HAP-1 (cell line): ENCODE measurements at regions not wholly inside any gene's neighbourhood (a gene's known extent, or its start where the extent isn't known, plus 50 kb on each side); places are given as distances from the start of the nearest gene placed in this dataset.
"Not testable (repeated sequence)": the region's sequence is repeated elsewhere in the genome, so short reads cannot be mapped to it uniquely, and the experiment has no call there.

Experiments
- DNase-seq, 2 experiments: peaks; one replicate each; pipeline ENCODE4 v3.0.0-alpha.2; 2016 to 2020; ENCODE audit warnings: low spot score in 2 of 2
- H3K27me3 ChIP-seq: fragments of 250-450 bp; sonication (Bioruptor Pico); 2 replicates; pipeline ENCODE4 v1.5.1; 2020; ENCODE audit warnings: low read depth, mild to moderate bottlenecking, moderate library complexity
- H3K36me3 ChIP-seq: fragments of 250-450 bp; sonication (Bioruptor Pico); replicated peaks from 2 replicates; pipeline ENCODE4 v1.5.1; 2020; ENCODE audit warnings: mild to moderate bottlenecking
- H3K4me1 ChIP-seq: fragments of 250-450 bp; sonication (Bioruptor Pico); 2 replicates; pipeline ENCODE4 v1.5.1; 2020; ENCODE audit warnings: mild to moderate bottlenecking
- H3K4me3 ChIP-seq: fragments of 250-450 bp; sonication (Bioruptor Pico); 2 replicates; pipeline ENCODE4 v1.5.1; 2020; ENCODE audit warnings: mild to moderate bottlenecking, moderate library complexity
- H3K9me3 ChIP-seq: fragments of 250-450 bp; sonication (Bioruptor Pico); 2 replicates; pipeline ENCODE4 v1.5.1; 2020; ENCODE audit warnings: mild to moderate bottlenecking, moderate library complexity
- in situ Hi-C: fragments of 300-500 bp; cut with MboI; formaldehyde crosslinking; loops from 3 replicates; pipeline ENCODE4 v1.14.3; 2020; ENCODE audit warnings: low sequenced_read_pairs, inconsistent platforms, mixed read lengths

GRCh38 chr4:14348506-14348905 lies 653.8 kb upstream of the CPEB2 start:
- DNase-seq, result no peak
- Histone ChIP-seq H3K9me3 (no peaks in the 10 kb centered on the region), H3K27me3 (no peaks in the 10 kb centered on the region), H3K4me1 (no peaks in the 10 kb centered on the region), H3K4me3 (no peak overlapping the region), H3K36me3 (no peaks in the 10 kb centered on the region)
- in situ Hi-C loops, result no loop called here

- H3K36me3 ChIP-seq, H3K27me3 ChIP-seq, in situ Hi-C loops, H3K4me3 ChIP-seq, H3K9me3 ChIP-seq, H3K4me1 ChIP-seq, DNase-seq: not testable (repeated sequence)
These were observed 643.6 kb upstream of the CPEB2 start for GRCh38 chr4:14358544-14359160.

DNA sequence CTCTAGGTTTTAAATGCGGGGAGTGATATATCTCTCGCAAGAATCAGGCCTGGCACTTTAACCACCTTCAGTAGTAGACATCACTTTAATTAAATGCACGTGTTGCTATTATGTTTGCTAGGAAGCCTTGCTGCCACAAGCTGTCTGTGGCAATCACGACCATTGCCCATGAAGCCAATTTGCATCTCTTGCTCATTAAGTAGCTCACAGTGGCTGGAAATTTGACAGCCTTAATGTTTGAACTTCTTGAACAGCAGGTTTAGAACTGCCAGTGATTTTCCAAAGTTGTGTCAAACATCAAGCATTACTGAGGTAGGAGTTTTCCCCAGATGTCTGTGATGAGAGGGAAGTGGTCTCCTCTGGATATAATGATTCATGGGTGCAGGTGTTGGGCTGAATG lies 642.3 kb upstream of the CPEB2 start:
- in situ Hi-C loops, result no loop called here
- no peaks in the 10 kb centered on the region for H3K36me3 ChIP-seq
- no peaks in the 10 kb centered on the region for H3K4me1 ChIP-seq
- no peaks in the 10 kb centered on the region for H3K9me3 ChIP-seq
- H3K4me3 ChIP-seq, result no peak overlapping the region
- H3K27me3 ChIP-seq, result no peaks in the 10 kb centered on the region
- no peak for DNase-seq

DNA sequence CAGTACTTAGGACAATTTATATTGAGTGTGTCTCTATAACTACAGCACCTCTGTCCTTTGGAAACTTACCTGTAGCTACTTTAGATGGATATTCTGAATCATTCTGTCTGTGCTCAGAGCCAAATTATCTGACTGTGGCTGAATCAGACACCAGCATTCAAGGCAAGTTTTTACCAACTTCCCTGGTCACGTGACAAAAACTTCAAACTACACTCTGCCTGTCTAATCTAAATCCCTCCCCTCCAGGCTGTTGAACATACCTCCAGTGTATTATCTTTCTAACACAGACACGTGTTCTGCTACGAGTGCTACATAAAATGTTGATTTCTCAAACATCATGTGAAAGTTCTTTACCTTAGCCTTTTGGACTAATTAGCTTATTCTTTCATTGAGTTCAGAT lies 641.2 kb upstream of the CPEB2 start:
- DNase-seq, result no peak
- no peaks in the 10 kb centered on the region for H3K27me3 ChIP-seq
- H3K36me3 ChIP-seq, result no peaks in the 10 kb centered on the region
- in situ Hi-C loops, result no loop called here
- H3K9me3 ChIP-seq, result no peaks in the 10 kb centered on the region
- no peaks in the 10 kb centered on the region for H3K4me1 ChIP-seq
- H3K4me3 ChIP-seq, result no peak overlapping the region

DNA sequence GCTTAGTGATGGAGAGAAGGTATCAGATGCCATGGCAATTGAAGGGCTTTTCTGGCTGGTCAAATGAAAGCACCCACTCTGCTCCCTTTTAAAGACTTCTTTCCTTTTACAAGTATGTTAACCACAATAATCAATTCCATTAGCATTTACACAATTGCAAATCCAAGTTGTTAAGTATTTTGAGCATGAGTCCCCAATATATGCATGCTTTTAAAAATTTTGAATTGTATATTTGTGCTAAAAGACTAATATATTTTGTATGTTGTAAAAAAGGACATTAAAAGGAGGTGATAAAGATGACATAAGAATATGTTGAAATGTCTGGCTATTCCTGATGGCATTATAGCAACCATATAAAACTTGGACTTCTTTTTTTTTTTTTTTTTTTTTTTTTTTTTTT lies 639.9 kb upstream of the CPEB2 start:
- in situ Hi-C loops, result no loop called here
- no peak for DNase-seq
- H3K9me3 ChIP-seq, result no peaks in the 10 kb centered on the region

DNA sequence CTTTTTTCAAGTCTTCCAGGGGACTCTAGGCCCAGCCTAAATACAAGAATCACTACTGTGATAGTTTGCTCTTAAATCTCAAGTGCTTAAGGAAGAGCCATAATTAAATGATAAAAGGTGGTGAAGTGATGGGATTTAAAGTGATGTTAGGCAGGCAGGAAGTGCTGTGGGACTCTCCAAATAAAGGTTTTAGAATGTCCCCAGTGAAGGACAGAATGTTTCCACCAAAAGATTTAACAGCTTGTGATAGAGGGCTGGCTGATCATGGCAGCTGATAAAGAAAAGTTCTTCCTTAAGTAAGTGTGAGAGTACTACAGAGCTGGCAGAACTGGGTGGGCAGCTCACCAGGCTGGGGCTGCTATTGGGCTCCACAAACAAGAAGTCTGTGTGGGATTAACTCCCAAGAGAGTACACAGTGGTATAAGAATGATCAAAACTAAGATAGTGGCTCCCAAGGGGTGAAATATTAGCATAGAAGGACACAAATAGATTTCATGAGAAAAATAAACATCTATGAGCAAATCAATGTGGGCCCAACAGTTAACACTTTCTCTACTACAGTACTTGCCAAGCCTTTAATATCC lies 637.2 kb upstream of the CPEB2 start:
- no peaks in the 10 kb centered on the region for H3K36me3 ChIP-seq
- no peaks in the 10 kb centered on the region for H3K4me1 ChIP-seq
- DNase-seq, result no peak
- in situ Hi-C loops, result no loop called here
- no peaks in the 10 kb centered on the region for H3K27me3 ChIP-seq
- H3K4me3 ChIP-seq, result no peak overlapping the region
- no peaks in the 10 kb centered on the region for H3K9me3 ChIP-seq

More for the DNA sequence above, 639.9 kb upstream of the CPEB2 start:
- H3K4me3 ChIP-seq, result no peak overlapping the region
- H3K36me3 ChIP-seq, result no peaks in the 10 kb centered on the region
- H3K27me3 ChIP-seq, result no peaks in the 10 kb centered on the region
- H3K4me1 ChIP-seq, result no peaks in the 10 kb centered on the region

DNA sequence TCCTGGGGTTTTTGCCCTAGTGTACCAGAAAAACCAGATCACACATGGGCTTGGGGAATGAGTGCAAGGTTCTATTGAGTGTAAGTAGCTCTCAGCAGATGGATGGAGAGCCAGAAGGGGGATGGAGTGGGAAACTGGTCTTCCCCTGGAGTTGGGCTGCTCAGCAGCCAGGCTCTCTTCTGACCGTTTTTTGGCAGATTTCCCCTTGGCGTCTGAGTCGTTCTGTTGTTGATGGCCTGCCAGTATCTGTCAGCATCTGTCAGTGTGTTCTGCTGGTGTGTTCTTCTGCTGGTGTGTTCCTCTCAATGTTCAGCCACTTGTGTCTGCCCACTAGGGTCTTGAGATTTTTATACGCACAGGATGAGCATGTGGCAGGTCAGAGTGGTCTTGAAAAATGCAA lies 633.9 kb upstream of the CPEB2 start:
- H3K9me3 ChIP-seq, result no peaks in the 10 kb centered on the region

DNA sequence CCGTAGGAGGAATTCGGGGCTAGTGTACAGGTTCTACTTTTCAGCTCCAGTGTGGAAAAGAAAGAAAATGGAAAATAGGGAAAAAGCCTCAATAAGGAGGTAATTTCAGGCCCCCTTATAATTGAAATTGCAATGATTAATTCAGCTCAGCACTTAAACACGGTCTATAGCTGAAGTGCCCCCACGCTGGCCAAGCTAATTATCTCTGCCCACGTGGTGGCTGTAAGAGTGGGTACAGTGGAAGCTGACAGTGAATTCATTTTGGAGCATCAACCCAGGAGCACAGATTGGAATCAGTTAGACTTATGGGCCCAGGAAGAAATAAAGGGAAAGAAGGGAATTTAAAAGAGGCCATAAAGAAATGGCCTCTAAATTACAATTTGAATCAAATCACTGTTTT lies 631.1 kb upstream of the CPEB2 start:
- no peak for DNase-seq
- in situ Hi-C loops, result no loop called here
- no peaks in the 10 kb centered on the region for H3K9me3 ChIP-seq

More for the DNA sequence above, 633.9 kb upstream of the CPEB2 start:
- Histone ChIP-seq H3K4me3 (no peak overlapping the region), H3K36me3 (no peaks in the 10 kb centered on the region), H3K27me3 (no peaks in the 10 kb centered on the region), H3K4me1 (no peaks in the 10 kb centered on the region)
- in situ Hi-C loops, result no loop called here
- no peak for DNase-seq

DNA sequence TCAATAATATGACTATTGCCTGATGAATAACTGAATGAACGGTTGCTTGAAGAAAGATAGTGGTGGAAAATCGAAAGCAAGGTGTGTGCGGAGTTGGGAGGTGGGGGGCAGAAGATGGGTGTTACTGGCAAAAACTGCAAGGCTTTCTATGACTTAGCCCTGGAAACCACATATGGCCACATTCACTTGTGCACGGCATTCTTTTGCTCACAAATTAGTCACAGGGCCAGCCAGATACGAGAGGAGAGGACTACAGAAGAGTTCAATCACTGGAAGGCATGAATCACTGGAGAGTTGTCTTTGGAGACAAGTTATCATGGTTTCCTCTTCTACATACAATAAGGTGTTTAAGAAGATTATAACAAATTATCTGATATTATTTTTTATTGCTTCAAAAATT lies 626.5 kb upstream of the CPEB2 start:
- no peak for DNase-seq
- in situ Hi-C loops, result no loop called here
- Histone ChIP-seq H3K4me3 (no peak overlapping the region), H3K9me3 (no peaks in the 10 kb centered on the region), H3K27me3 (no peaks in the 10 kb centered on the region), H3K36me3 (no peaks in the 10 kb centered on the region), H3K4me1 (no peaks in the 10 kb centered on the region)

More for the DNA sequence above, 631.1 kb upstream of the CPEB2 start:
- Histone ChIP-seq H3K36me3 (no peaks in the 10 kb centered on the region), H3K27me3 (no peaks in the 10 kb centered on the region), H3K4me1 (no peaks in the 10 kb centered on the region), H3K4me3 (no peak overlapping the region)

- H3K4me3 ChIP-seq, result no peak overlapping the region
- no peaks in the 10 kb centered on the region for H3K27me3 ChIP-seq
- no peaks in the 10 kb centered on the region for H3K4me1 ChIP-seq
- H3K9me3 ChIP-seq, result no peaks in the 10 kb centered on the region
- H3K36me3 ChIP-seq, result no peaks in the 10 kb centered on the region
- DNase-seq, result no peak
- in situ Hi-C loops, result no loop called here
These were observed 623.1 kb upstream of the CPEB2 start for GRCh38 chr4:14379183-14379582.

DNA sequence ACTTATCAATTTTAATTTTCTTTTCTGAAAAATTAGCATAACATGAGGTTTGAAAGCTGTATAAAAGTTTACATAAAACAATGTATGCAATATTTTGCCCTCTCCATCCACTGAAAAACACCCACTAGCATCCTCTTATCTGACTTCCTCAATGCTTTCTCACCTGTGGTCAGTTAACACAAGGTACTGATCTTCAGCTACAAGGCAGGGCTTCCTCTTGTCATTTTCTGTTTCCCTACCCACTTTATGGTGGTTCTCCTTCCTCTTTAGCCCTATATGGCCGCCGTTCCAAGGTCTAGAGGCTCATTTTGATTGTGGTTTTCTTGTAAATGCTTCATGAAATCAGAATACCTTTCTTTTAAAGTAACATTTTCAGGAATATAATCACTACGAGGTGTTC lies 618.6 kb upstream of the CPEB2 start:
- Histone ChIP-seq H3K4me1 (no peaks in the 10 kb centered on the region), H3K9me3 (no peaks in the 10 kb centered on the region), H3K27me3 (no peaks in the 10 kb centered on the region), H3K36me3 (no peaks in the 10 kb centered on the region), H3K4me3 (no peak overlapping the region)
- in situ Hi-C loops, result no loop called here
- no peak for DNase-seq

GRCh38 chr4:14384824-14385223 lies 617.5 kb upstream of the CPEB2 start:
- in situ Hi-C loops, result no loop called here
- no peak for DNase-seq
- H3K36me3 ChIP-seq, result no peaks in the 10 kb centered on the region
- H3K9me3 ChIP-seq, result no peaks in the 10 kb centered on the region
- no peaks in the 10 kb centered on the region for H3K4me1 ChIP-seq
- H3K27me3 ChIP-seq, result no peaks in the 10 kb centered on the region
- H3K4me3 ChIP-seq, result no peak overlapping the region

DNA sequence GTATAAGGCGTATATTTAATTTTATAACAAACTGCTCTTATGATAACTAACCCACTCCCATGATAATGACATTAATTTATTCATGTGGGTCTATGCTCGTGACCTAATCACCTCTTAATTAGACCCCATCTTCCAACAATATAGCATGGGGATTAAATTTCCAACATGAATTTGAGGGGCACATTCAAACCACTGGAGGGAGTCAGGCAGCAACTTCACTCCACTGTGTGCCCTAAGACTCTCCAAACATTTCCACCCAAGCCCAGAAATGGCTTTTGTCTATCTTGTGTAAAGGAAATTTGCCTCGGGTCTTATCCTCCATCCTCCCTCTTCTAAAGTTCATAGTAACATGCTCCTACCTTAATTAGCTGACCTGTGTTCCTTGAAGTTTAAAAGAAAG lies 616.1 kb upstream of the CPEB2 start:
- in situ Hi-C loops, result no loop called here
- H3K4me3 ChIP-seq, result no peak overlapping the region
- no peaks in the 10 kb centered on the region for H3K36me3 ChIP-seq

DNA sequence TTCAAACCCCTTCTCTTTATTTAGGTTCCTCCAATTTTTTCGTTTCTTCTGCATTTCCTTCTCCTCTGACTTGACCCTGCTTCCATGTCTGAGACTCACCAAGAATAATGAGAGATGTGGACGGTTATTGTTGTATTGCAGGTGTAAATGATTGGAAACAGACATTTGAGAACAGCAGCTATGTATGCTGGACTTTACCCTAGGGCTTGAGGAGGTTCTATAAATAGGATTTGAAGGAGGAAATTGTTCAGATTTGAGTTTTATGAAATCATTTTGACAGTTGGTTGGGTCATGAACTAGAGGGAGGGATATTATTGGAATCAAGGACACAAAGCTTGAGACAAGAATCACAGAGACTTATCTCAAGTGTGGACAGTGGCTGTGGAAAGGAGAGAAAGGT lies 614.6 kb upstream of the CPEB2 start:
- Histone ChIP-seq H3K4me3 (no peak overlapping the region), H3K4me1 (no peaks in the 10 kb centered on the region), H3K9me3 (no peaks in the 10 kb centered on the region), H3K27me3 (no peaks in the 10 kb centered on the region), H3K36me3 (no peaks in the 10 kb centered on the region)
- in situ Hi-C loops, result no loop called here
- no peak for DNase-seq

More for the DNA sequence above, 616.1 kb upstream of the CPEB2 start:
- no peak for DNase-seq
- H3K27me3 ChIP-seq, result no peaks in the 10 kb centered on the region
- no peaks in the 10 kb centered on the region for H3K9me3 ChIP-seq
- H3K4me1 ChIP-seq, result no peaks in the 10 kb centered on the region

DNA sequence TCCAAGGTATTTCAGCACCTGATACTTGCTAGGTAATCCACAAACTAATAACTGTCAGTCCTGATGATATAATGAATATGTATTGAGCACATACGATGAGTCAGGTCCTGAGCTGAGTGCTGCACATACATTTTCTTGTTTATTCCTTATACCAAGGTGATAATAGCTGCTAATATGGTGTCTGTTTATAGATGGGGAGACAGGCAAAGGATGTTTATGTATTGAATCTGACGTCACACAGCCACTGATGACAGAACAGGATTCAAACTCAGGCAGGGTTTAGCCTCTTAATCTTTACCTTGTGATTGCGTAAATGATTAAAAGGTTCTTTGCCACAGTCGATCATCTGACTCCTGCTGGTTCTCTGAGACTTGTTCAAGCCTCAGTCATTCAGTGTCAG lies 609.9 kb upstream of the CPEB2 start:
- Histone ChIP-seq H3K4me3 (no peak overlapping the region), H3K36me3 (no peaks in the 10 kb centered on the region), H3K4me1 (no peaks in the 10 kb centered on the region), H3K9me3 (no peaks in the 10 kb centered on the region), H3K27me3 (no peaks in the 10 kb centered on the region)
- no peak for DNase-seq
- in situ Hi-C loops, result no loop called here
